ENCODE measurements at regions not wholly inside any gene's neighbourhood (a gene's known extent, or its start where the extent isn't known, plus 50 kb on each side); places are given as distances from the start of the nearest gene placed in this dataset.

- no peak for DNase-seq (ENCODE audit: low read depth)
- Histone ChIP-seq H3K4me3 (ENCODE audit: low read depth, low read length) (no peak overlapping the region), H3K36me3 (ENCODE audit: control insufficient read depth, insufficient read depth, low read length) (no peaks in the 10 kb centered on the region), H3K27me3 (ENCODE audit: control insufficient read depth, insufficient read depth, low read length) (no peaks in the 10 kb centered on the region)
- TF ChIP-seq CTCF (IDR thresholded peaks at IDR 0.05; ENCODE audit: insufficient read depth, low read length, poor library complexity, severe bottlenecking) = no peak
Measured at GRCh38 chr11:86889001-86889341, 66.2 kb downstream of the FZD4 start.

- H3K36me3 ChIP-seq (ENCODE audit: control insufficient read depth, insufficient read depth, low read length) = no peaks in the 10 kb centered on the region
Measured at GRCh38 chr11:86891036-86891435, 64.2 kb downstream of the FZD4 start.

GRCh38 chr11:86893235-86893634, 62.0 kb downstream of the FZD4 start:
- no peak for DNase-seq (ENCODE audit: low read depth)
- TF ChIP-seq CTCF (IDR thresholded peaks at IDR 0.05; ENCODE audit: insufficient read depth, low read length, poor library complexity, severe bottlenecking) = no peak
- Histone ChIP-seq H3K27me3 (ENCODE audit: control insufficient read depth, insufficient read depth, low read length) (no peaks in the 10 kb centered on the region), H3K4me3 (ENCODE audit: low read depth, low read length) (no peak overlapping the region), H3K36me3 (ENCODE audit: control insufficient read depth, insufficient read depth, low read length) (no peaks in the 10 kb centered on the region)

More at GRCh38 chr11:86891036-86891435, 64.2 kb downstream of the FZD4 start:
- no peak overlapping the region for H3K4me3 ChIP-seq (ENCODE audit: low read depth, low read length)
- no peaks in the 10 kb centered on the region for H3K27me3 ChIP-seq (ENCODE audit: control insufficient read depth, insufficient read depth, low read length)
- DNase-seq (ENCODE audit: low read depth) = no peak
- TF ChIP-seq CTCF (IDR thresholded peaks at IDR 0.05; ENCODE audit: insufficient read depth, low read length, poor library complexity, severe bottlenecking) = no peak

Data from kidney epithelial cell (primary cell).